ENCODE measurements at regions not wholly inside any gene's neighbourhood (a gene's known extent, or its start where the extent isn't known, plus 50 kb on each side); places are given as distances from the start of the nearest gene placed in this dataset.
A peak's percentile ranks its signal among the peaks of the same experiment; 100 is the strongest.

- no peak for DNase-seq (ENCODE audit: extremely low read depth, low read depth)
- no peak overlapping the region for H3K4me3 ChIP-seq (replicated peaks; ENCODE audit: low read depth, low read length)
- peak; percentile 68 for TF ChIP-seq CTCF (IDR thresholded peaks at IDR 0.05; ENCODE audit: low read depth, low read length, missing control alignments)
Measured at GRCh38 chr18:45275367-45276113, 339.7 kb upstream of the SLC14A2 start.

GRCh38 chr18:45276878-45277277 lies 338.4 kb upstream of the SLC14A2 start:
- no peak for DNase-seq (ENCODE audit: extremely low read depth, low read depth)
- H3K4me3 ChIP-seq (replicated peaks; ENCODE audit: low read depth, low read length) = no peak overlapping the region
- no peak for TF ChIP-seq CTCF (IDR thresholded peaks at IDR 0.05; ENCODE audit: low read depth, low read length, missing control alignments)

- no peak overlapping the region for H3K4me3 ChIP-seq (replicated peaks; ENCODE audit: low read depth, low read length)
- DNase-seq (ENCODE audit: extremely low read depth, low read depth) = no peak
- no peak for TF ChIP-seq CTCF (IDR thresholded peaks at IDR 0.05; ENCODE audit: low read depth, low read length, missing control alignments)
Measured at GRCh38 chr18:45277908-45278307, 337.4 kb upstream of the SLC14A2 start.

GRCh38 chr18:45280481-45281276 lies 334.6 kb upstream of the SLC14A2 start:
- no peak for TF ChIP-seq CTCF (IDR thresholded peaks at IDR 0.05; ENCODE audit: low read depth, low read length, missing control alignments)

GRCh38 chr18:45282101-45282812 lies 333.0 kb upstream of the SLC14A2 start:
- DNase-seq (ENCODE audit: extremely low read depth, low read depth) = no peak
- H3K4me3 ChIP-seq (replicated peaks; ENCODE audit: low read depth, low read length) = no peak overlapping the region
- TF ChIP-seq CTCF (IDR thresholded peaks at IDR 0.05; ENCODE audit: low read depth, low read length, missing control alignments) = no peak

More at GRCh38 chr18:45280481-45281276, 334.6 kb upstream of the SLC14A2 start:
- no peak overlapping the region for H3K4me3 ChIP-seq (replicated peaks; ENCODE audit: low read depth, low read length)
- DNase-seq (ENCODE audit: extremely low read depth, low read depth) = no peak

- no peak overlapping the region for H3K4me3 ChIP-seq (replicated peaks; ENCODE audit: low read depth, low read length)
- no peak for DNase-seq (ENCODE audit: extremely low read depth, low read depth)
- no peak for TF ChIP-seq CTCF (IDR thresholded peaks at IDR 0.05; ENCODE audit: low read depth, low read length, missing control alignments)
Measured at GRCh38 chr18:45284174-45284573, 331.1 kb upstream of the SLC14A2 start.
